Prostate gland (tissue), 2 donors: ENCODE measurements at regions not wholly inside any gene's neighbourhood (a gene's known extent, or its start where the extent isn't known, plus 50 kb on each side); places are given as distances from the start of the nearest gene placed in this dataset.

Source experiments
- CTCF ChIP-seq, 4 experiments: fragments of 200-600 bp in 2 of 4; fragments of 450-650 bp in 2 of 4; sonication (generic) in 2 of 4; IDR thresholded peaks; 1 replicate in 3 of 4; 2 replicates in 1 of 4; pipeline ENCODE4 v1.5.1; 2016 to 2019; ENCODE audit warnings: antibody characterized with exemption in 4 of 4, mild to moderate bottlenecking in 2 of 4, moderate library complexity in 2 of 4
- POLR2A ChIP-seq: fragments of 450-650 bp; IDR thresholded peaks from one replicate; pipeline ENCODE4 v1.6.1; 2016; ENCODE audit warnings: antibody characterized with exemption, mild to moderate bottlenecking
- POLR2AphosphoS5 ChIP-seq: sonication (generic); formaldehyde crosslinking; IDR thresholded peaks from one replicate; pipeline ENCODE4 v1.6.1; 2017; ENCODE audit warnings: antibody characterized with exemption

DNA sequence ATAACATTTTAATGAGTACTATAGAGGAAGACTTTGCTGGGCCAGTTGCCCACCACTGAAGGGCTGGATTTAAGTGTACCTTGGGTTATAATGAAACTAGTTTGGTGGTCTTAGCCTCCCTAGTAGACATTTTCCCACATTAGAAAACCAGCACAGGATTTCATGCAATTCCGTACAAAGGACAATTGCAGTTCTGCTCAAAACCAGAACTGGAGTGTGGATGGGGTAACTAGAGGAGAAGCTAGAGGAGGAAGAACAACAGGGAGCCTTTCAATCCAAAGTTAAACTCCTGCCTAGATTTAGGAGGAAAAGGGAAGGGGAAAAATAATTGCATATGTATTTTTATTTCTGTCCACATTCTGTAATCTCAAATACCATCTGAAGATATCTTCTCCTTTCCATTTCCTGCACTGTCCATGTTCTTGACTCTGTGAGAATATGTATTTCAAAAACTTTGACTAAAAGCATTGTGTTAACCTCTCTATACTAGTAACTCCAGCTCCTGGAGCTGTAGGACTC, 97.5 kb upstream of the SSBP2 start:
- TF ChIP-seq CTCF (IDR thresholded peaks at IDR 0.05) (no peak), POLR2A (no peak), POLR2AphosphoS5 (no peak)
